ENCODE measurements at regions not wholly inside any gene's neighbourhood (a gene's known extent, or its start where the extent isn't known, plus 50 kb on each side); places are given as distances from the start of the nearest gene placed in this dataset.

DNA sequence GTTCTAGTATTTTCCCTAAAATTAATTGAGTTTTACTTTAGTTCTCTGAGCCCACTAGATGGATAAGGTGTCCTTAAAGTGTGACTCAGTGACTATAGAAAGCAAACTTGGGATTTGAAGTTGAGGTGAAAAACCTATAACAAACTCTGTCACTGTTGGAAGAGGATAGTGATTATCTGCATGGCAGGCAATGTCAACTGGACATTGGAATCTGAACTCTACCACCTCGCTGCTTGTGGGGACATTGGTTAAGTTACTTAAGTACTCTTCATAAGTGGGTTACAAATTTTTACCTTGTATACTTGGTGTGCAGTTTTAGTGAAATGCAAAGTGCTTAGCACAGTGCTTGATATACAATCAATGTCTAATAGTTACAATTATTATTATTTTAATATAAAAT lies 87.9 kb upstream of the B3GAT2 start:
- Histone ChIP-seq H3K4me2 (ENCODE audit: low read depth, low read length) (no peak overlapping the region), H4K20me1 (ENCODE audit: insufficient read depth, low read length) (no peaks in the 10 kb centered on the region), H3K36me3 (replicated peaks; ENCODE audit: insufficient read depth, low read length) (no peaks in the 10 kb centered on the region), H3K4me1 (ENCODE audit: low read length) (no peaks in the 10 kb centered on the region), H2AFZ (ENCODE audit: low read length) (no peak overlapping the region), H3K4me3 (ENCODE audit: low read length) (no peak overlapping the region), H3K9me2 (replicated peaks; ENCODE audit: insufficient read depth, low read length) (no peaks in the 10 kb centered on the region), H3K9ac (ENCODE audit: low read length) (no peak overlapping the region), H3K27me3 (replicated peaks; ENCODE audit: insufficient read depth, low read length) (no peaks in the 10 kb centered on the region), H3K27ac (ENCODE audit: low read length) (no peak overlapping the region), H3K9me3 (replicated peaks; ENCODE audit: insufficient read depth, low read length) (no peaks in the 10 kb centered on the region), H3F3A (ENCODE audit: insufficient read depth, low read length) (no peaks in the 10 kb centered on the region), H3K79me2 (ENCODE audit: low read length) (no peaks in the 10 kb centered on the region)
- no peak for DNase-seq
- TF ChIP-seq CTCF (IDR thresholded peaks at IDR 0.05; ENCODE audit: low read length) (no peak), EZH2 (optimal IDR thresholded peaks at IDR 0.05; ENCODE audit: low read depth, low read length) (no peak), EZH2phosphoT487 (IDR thresholded peaks at IDR 0.05; ENCODE audit: low read length) (no peak)

DNA sequence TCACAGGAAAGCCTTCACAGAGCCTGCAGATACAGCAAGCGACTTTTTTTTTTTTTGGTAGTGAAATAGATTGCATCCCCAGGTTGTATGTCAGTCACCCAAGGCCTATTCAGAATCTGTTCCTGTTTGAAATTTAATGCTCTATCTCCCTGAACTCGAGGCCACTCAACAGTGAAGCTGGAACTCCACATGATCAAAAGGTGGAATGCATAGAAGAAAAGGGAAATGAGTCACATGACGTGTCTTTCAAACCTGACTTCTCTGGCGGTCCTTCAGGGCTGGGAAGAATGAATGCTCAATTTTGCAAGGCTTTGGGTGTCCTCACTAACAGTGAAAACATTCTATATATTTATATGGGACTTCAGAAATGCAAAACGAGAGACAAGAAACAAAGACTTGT lies 88.4 kb upstream of the B3GAT2 start:
- Histone ChIP-seq H3K4me1 (ENCODE audit: low read length) (no peaks in the 10 kb centered on the region), H2AFZ (ENCODE audit: low read length) (no peak overlapping the region), H3F3A (ENCODE audit: insufficient read depth, low read length) (no peaks in the 10 kb centered on the region), H3K9me3 (replicated peaks; ENCODE audit: insufficient read depth, low read length) (no peaks in the 10 kb centered on the region), H3K27ac (ENCODE audit: low read length) (no peak overlapping the region), H4K20me1 (ENCODE audit: insufficient read depth, low read length) (no peaks in the 10 kb centered on the region), H3K27me3 (replicated peaks; ENCODE audit: insufficient read depth, low read length) (no peaks in the 10 kb centered on the region), H3K9me2 (replicated peaks; ENCODE audit: insufficient read depth, low read length) (no peaks in the 10 kb centered on the region), H3K36me3 (replicated peaks; ENCODE audit: insufficient read depth, low read length) (no peaks in the 10 kb centered on the region), H3K9ac (ENCODE audit: low read length) (no peak overlapping the region), H3K79me2 (ENCODE audit: low read length) (no peaks in the 10 kb centered on the region), H3K4me3 (ENCODE audit: low read length) (no peak overlapping the region), H3K4me2 (ENCODE audit: low read depth, low read length) (no peak overlapping the region)
- TF ChIP-seq EZH2 (optimal IDR thresholded peaks at IDR 0.05; ENCODE audit: low read depth, low read length) (no peak), EZH2phosphoT487 (IDR thresholded peaks at IDR 0.05; ENCODE audit: low read length) (no peak), CTCF (IDR thresholded peaks at IDR 0.05; ENCODE audit: low read length) (no peak)
- no peak for DNase-seq

GRCh38 chr6:71047417-71047816 lies 90.6 kb upstream of the B3GAT2 start:
- Histone ChIP-seq H3F3A (ENCODE audit: insufficient read depth, low read length) (no peaks in the 10 kb centered on the region), H2AFZ (ENCODE audit: low read length) (no peak overlapping the region), H3K4me2 (ENCODE audit: low read depth, low read length) (no peak overlapping the region), H3K4me1 (ENCODE audit: low read length) (no peaks in the 10 kb centered on the region), H3K27ac (ENCODE audit: low read length) (no peak overlapping the region), H3K36me3 (replicated peaks; ENCODE audit: insufficient read depth, low read length) (no peaks in the 10 kb centered on the region), H3K9me3 (replicated peaks; ENCODE audit: insufficient read depth, low read length) (no peaks in the 10 kb centered on the region), H3K9ac (ENCODE audit: low read length) (no peak overlapping the region), H3K27me3 (replicated peaks; ENCODE audit: insufficient read depth, low read length) (no peaks in the 10 kb centered on the region), H3K79me2 (ENCODE audit: low read length) (no peaks in the 10 kb centered on the region), H3K9me2 (replicated peaks; ENCODE audit: insufficient read depth, low read length) (no peaks in the 10 kb centered on the region), H4K20me1 (ENCODE audit: insufficient read depth, low read length) (no peaks in the 10 kb centered on the region), H3K4me3 (ENCODE audit: low read length) (no peak overlapping the region)
- DNase-seq, result no peak
- TF ChIP-seq EZH2 (optimal IDR thresholded peaks at IDR 0.05; ENCODE audit: low read depth, low read length) (no peak), EZH2phosphoT487 (IDR thresholded peaks at IDR 0.05; ENCODE audit: low read length) (no peak), CTCF (IDR thresholded peaks at IDR 0.05; ENCODE audit: low read length) (no peak)

All from MM.1S (cell line).